Mesodermal cell (in vitro differentiated cells): ENCODE measurements at regions not wholly inside any gene's neighbourhood (a gene's known extent, or its start where the extent isn't known, plus 50 kb on each side); places are given as distances from the start of the nearest gene placed in this dataset.

Experiments used
- H3K27ac ChIP-seq: 2 replicates; pipeline ENCODE4 v1.7.0; 2013; ENCODE audit warnings: mild to moderate bottlenecking, low read depth, low read length, moderate library complexity; ENCODE audit not compliant: severe bottlenecking
- H3K36me3 ChIP-seq: 2 replicates; pipeline ENCODE4 v1.7.1; 2013; ENCODE audit warnings: mild to moderate bottlenecking, low read length, moderate library complexity; ENCODE audit not compliant: control insufficient read depth, insufficient read depth
- H3K4me1 ChIP-seq: one replicate; pipeline ENCODE4 v1.7.1; 2013; ENCODE audit warnings: mild to moderate bottlenecking, low read length; ENCODE audit not compliant: insufficient read depth, control insufficient read depth, poor library complexity, severe bottlenecking
- H3K4me3 ChIP-seq: 2 replicates; pipeline ENCODE4 v1.7.0; 2013; ENCODE audit warnings: low read length, control low read depth, mild to moderate bottlenecking; ENCODE audit not compliant: insufficient read depth, poor library complexity, severe bottlenecking; ENCODE audit errors: extremely low read depth
- H3K9me3 ChIP-seq: 2 replicates; pipeline ENCODE4 v1.7.1; 2013; ENCODE audit warnings: mild to moderate bottlenecking, low read length, moderate library complexity; ENCODE audit not compliant: control insufficient read depth
- WGBS, 2 experiments: methylation state at CpG; one replicate each; pipeline ENCODE4 v1.1.5; 2013; ENCODE audit warnings: missing lambda C conversion rate in 2 of 2; ENCODE audit not compliant: insufficient coverage in 2 of 2; 5-methylcytosine and 5-hydroxymethylcytosine counted together

DNA sequence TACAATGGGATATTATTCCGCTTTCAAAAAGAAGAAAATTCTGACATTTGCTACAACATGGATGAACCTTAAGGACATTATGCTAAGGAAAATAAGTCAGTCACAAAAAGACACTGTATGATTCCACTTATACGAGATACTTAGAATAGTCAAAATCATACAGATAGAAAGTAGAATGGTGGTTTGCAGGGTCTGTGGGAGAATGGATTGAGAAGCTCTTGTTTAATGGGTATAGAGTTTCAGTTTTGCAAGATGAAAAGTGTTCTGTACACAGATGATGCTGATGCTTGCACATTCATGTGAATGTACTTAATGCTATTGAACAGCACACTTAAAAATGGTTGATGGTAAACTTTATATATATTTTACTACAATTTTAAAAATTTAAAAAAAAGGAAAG lies 2050.7 kb upstream of the WWC1 start:
- no peak overlapping the region for H3K27ac ChIP-seq
- H3K4me1 ChIP-seq, result no peaks in the 10 kb centered on the region
- H3K36me3 ChIP-seq, result no peaks in the 10 kb centered on the region
- H3K4me3 ChIP-seq, result no peak overlapping the region
- 83% methylated on average over 1 of the region's 2 CpGs; no CpG with 5 or more reads in 1 of the 2 experiments for WGBS, 2 experiments
- H3K9me3 ChIP-seq, result no peaks in the 10 kb centered on the region

DNA sequence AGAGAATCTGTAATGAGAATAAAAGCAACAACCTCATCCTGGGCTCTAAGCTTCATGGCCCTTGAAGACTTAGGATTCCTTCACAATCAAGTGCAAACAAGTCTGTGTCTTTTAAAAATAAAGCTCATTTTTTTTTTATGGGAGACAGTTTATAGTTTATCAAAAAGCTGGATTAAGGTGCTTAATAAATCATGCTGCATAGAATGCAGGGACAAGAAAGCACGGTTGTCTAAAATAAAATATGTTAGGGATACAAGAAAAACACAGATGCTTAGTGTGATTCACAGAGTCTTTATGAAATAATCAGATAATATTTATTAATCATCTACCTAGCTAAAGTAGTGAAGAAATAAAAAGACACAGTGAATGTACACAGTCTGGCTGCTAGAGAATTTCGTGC lies 2045.9 kb upstream of the WWC1 start:
- Histone ChIP-seq H3K4me3 (no peak overlapping the region), H3K36me3 (no peaks in the 10 kb centered on the region), H3K9me3 (no peaks in the 10 kb centered on the region), H3K27ac (no peak overlapping the region), H3K4me1 (no peaks in the 10 kb centered on the region)
- no CpG with 5 or more reads among the region's 2 CpGs for WGBS, 2 experiments

DNA sequence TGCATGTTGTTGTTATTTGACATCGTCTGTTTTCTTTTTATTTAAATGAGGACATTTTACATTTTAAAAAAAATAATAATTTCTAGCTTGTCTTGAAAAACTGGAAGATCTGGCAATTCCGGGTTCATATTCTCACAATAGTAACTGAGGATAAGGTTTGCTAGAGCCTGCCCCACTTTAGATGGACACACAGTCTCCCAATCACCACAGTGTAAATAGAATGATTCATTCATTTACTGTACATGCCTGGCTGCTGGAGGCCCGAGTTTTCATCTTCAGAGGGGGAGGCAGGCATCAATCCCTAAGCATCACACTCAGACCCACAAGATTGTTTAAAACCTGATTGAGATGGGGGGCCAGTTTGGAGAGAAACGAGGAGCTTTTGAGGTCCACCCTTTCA lies 2039.7 kb upstream of the WWC1 start:
- no peak overlapping the region for H3K4me3 ChIP-seq
- no peak overlapping the region for H3K27ac ChIP-seq
- no peaks in the 10 kb centered on the region for H3K9me3 ChIP-seq
- H3K4me1 ChIP-seq, result no peaks in the 10 kb centered on the region
- no peaks in the 10 kb centered on the region for H3K36me3 ChIP-seq
- WGBS, 2 experiments, result no CpG with 5 or more reads among the region's 4 CpGs

DNA sequence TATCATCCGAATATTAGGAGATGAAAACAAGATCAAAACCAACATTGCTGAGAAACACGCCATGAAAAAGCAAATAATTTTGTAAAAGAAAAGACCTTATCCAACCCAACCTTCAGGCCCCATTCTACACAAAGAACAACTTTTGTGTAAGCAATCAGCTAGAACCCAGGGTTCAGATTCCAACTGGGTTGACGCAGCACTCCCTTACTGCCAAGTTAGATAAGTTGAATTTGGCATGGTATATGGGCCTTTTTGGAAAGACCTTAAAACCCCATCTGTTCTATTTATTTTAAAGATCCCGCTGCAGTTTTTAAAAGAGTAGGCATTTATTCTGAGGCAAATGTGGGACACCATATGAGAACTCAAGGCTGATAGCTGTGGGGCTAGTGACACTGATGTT lies 2033.8 kb upstream of the WWC1 start:
- H3K4me1 ChIP-seq, result no peaks in the 10 kb centered on the region
- H3K9me3 ChIP-seq, result no peaks in the 10 kb centered on the region
- no peaks in the 10 kb centered on the region for H3K36me3 ChIP-seq
- H3K4me3 ChIP-seq, result no peak overlapping the region
- no peak overlapping the region for H3K27ac ChIP-seq
- WGBS, 2 experiments, result 100% methylated on average over 2 of the region's 4 CpGs; no CpG with 5 or more reads in 1 of the 2 experiments

DNA sequence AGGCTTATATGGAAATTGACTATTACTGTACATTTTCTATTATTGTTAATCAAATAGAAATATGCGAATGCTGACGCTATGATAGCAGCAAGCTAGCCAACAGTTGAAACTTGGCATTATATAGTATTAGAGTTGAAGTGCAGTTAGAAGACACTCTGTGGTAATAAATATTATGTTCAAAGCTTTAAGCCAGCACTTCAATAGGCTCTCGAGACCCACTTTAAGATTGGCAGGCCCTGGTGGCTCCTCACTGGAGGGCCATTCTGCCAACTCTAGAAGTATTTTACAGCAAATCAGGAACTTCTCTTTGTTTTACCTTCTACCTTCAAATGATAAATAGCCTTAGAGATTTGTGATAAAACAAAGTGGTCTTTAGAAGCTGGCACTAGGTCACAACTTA lies 2029.0 kb upstream of the WWC1 start:
- H3K4me1 ChIP-seq, result no peaks in the 10 kb centered on the region
- no peaks in the 10 kb centered on the region for H3K9me3 ChIP-seq
- WGBS, 2 experiments, result 100% methylated on average over 2 of the region's 3 CpGs; no CpG with 5 or more reads in 1 of the 2 experiments
- no peaks in the 10 kb centered on the region for H3K36me3 ChIP-seq
- H3K4me3 ChIP-seq, result no peak overlapping the region
- H3K27ac ChIP-seq, result no peak overlapping the region

DNA sequence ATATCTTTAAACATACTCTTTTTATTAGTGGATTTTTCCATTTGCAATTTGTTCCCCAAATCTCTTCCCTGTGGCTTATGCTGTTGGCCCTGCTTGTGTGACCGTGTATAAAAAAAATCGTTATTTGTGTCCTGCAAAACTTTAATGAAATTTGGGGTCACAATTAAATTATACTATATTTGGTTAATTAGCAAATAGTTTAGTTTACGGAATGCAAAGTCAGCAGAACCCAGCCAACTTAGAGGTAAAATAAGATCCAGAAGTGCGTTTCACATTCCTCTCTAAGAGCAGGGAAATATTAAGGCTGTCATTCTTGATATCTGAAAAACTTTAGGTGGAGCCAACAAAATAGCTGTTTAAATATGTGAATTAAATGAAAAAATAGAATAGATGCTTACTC lies 2023.5 kb upstream of the WWC1 start:
- Histone ChIP-seq H3K4me1 (no peaks in the 10 kb centered on the region), H3K36me3 (no peaks in the 10 kb centered on the region), H3K9me3 (no peaks in the 10 kb centered on the region), H3K4me3 (no peak overlapping the region), H3K27ac (no peak overlapping the region)
- WGBS, 2 experiments, result 57% methylated on average over 1 of the region's 4 CpGs; no CpG with 5 or more reads in 1 of the 2 experiments

DNA sequence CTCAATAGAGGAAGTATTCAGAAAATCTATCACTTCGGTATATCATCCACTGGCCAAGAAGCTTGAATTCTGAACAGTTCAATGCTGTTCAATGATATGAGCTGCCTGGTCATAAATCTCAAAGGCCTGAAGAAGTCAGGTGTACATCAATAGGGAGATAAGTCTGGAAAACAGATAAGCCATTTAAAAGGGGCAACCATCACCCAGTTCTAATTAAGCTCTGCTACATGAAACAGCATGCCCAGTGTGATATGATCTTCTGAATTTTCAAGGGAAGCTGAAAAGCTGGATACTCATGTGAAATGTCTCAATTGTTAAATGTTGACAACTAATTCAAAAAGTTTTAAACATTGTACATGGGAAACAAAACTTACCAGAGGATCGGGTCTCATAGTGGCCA lies 2020.7 kb upstream of the WWC1 start:
- Histone ChIP-seq H3K4me3 (no peak overlapping the region), H3K27ac (no peak overlapping the region), H3K9me3 (no peaks in the 10 kb centered on the region), H3K36me3 (no peaks in the 10 kb centered on the region), H3K4me1 (no peaks in the 10 kb centered on the region)
- WGBS, 2 experiments, result 83 to 94% methylated on average over 1 to 2 of the region's 2 CpGs

DNA sequence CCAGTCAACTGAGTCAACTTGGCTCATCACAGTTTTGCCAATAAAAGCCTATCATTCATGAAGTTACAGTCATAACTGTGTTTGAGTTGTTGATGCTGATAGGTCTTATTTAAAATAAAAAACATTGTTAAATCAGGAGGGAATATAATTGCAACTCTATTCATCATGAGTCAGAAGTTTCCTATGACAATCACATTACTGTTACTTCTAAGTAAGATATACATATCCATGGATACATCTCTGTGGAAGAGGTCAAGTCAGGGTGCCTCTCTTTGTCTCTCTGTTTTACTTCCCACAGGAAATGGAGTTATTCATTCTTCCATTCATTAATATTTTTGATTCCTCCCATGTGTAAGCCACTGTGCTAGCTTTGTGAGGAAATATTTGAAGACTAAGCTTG lies 2015.4 kb upstream of the WWC1 start:
- Histone ChIP-seq H3K4me1 (no peaks in the 10 kb centered on the region), H3K9me3 (no peaks in the 10 kb centered on the region), H3K36me3 (no peaks in the 10 kb centered on the region), H3K27ac (no peak overlapping the region), H3K4me3 (no peak overlapping the region)

DNA sequence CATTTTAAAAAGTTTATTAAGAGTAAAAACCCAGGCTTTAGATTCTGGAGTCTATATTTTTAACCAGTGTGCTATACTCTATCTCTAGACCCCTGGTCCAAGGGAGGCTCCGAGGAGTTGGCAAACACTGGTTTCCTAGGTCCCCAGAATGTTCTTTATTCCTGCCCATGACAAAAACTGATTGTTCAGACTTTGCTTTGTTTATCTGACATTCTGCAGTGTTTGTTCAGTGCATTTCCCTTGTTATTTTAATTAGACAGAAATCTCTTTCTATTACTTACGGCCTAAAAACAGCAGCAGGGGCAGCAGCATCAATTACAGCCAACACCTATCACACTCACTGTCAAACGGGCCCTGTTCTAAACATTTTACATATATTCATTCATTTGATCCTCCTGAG lies 2011.6 kb upstream of the WWC1 start:
- H3K9me3 ChIP-seq, result no peaks in the 10 kb centered on the region
- no peak overlapping the region for H3K4me3 ChIP-seq
- 100% methylated on average over 1 of the region's 3 CpGs for WGBS, 2 experiments
- H3K36me3 ChIP-seq, result no peaks in the 10 kb centered on the region
- no peaks in the 10 kb centered on the region for H3K4me1 ChIP-seq
- H3K27ac ChIP-seq, result no peak overlapping the region

DNA sequence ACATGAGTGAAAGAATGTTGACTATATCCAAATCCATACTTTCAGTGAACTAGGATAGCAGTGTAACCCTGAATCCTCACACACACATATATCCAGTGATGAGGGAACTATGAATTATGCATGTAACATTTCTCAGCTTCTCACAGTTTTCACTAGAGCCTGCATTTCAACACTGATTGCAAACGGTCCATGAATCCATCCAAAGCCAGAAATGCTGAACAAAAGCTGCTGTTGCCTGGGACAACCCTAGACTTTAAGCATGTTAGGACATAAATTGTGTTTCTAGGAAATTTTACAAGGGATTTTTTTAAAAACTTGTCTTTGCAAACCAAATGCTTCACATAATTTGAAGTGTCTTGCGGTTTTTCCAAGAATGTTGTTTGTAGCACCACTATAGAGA lies 2010.0 kb upstream of the WWC1 start:
- Histone ChIP-seq H3K4me3 (no peak overlapping the region), H3K27ac (no peak overlapping the region), H3K4me1 (no peaks in the 10 kb centered on the region), H3K9me3 (no peaks in the 10 kb centered on the region), H3K36me3 (no peaks in the 10 kb centered on the region)
- WGBS, 2 experiments, result 75 to 86% methylated on average over 2 of the region's 2 CpGs

DNA sequence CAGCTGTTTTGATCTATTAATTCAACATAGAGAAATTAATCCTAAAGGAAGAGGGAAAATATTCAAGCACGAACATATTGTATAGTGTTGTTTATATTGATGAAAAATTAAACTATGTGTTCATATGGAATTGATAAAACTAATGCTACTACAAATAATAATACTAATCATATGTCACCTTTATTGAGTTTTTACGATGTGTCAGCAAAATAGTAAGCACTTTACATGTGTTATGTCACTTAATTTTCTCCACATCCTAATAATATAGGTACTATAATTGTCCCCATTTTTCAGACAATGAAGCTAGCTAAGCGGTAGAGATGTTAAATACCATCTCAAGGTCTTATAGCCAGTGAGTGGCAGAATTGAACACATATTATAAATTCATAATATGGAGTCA lies 2008.5 kb upstream of the WWC1 start:
- Histone ChIP-seq H3K27ac (no peak overlapping the region), H3K4me3 (no peak overlapping the region), H3K9me3 (no peaks in the 10 kb centered on the region), H3K4me1 (no peaks in the 10 kb centered on the region), H3K36me3 (no peaks in the 10 kb centered on the region)
- WGBS, 2 experiments, result no CpG with 5 or more reads among the region's 3 CpGs

DNA sequence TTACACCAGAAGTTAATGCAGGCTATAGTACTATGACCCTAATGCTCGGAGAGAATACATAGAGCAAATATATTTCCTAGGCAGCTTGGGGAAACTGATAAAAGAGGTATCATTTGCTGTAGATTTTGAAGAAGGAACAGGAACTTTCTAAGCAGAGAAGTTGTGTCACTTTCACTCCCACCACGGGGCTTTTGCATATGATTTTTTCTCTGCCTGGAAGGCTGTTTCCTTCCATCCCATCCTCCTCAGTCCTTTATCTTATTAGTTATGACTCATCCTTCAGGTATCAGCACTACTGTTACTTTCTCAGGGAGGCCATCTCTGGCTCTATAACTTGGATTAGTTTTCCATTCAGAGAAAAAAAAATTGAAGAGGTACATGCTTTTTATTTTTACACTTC lies 2006.1 kb upstream of the WWC1 start:
- H3K27ac ChIP-seq, result no peak overlapping the region
- H3K4me1 ChIP-seq, result no peaks in the 10 kb centered on the region
- H3K4me3 ChIP-seq, result no peak overlapping the region
- WGBS, 2 experiments, result 33% methylated on average over 1 of the region's 2 CpGs; no CpG with 5 or more reads in 1 of the 2 experiments
- H3K9me3 ChIP-seq, result peaks cover 1% of the 10 kb centered on the region
- no peaks in the 10 kb centered on the region for H3K36me3 ChIP-seq
